Kidney (tissue), 13 donors: ENCODE measurements at regions not wholly inside any gene's neighbourhood (a gene's known extent, or its start where the extent isn't known, plus 50 kb on each side); places are given as distances from the start of the nearest gene placed in this dataset.

ENCODE experiments used
- DNase-seq, 5 donors: peaks; one replicate each; pipeline ENCODE4 v3.0.0-alpha.2; 2013 to 2020
- FAIRE-seq: peaks from 2 replicates; lab custom pipeline; 2012; peaks lifted over from hg19 to GRCh38; lab: Jason Lieb, UNC
- H3K27ac ChIP-seq, 2 donors: one replicate each; pipeline ENCODE4 v1.7.0; 2013; ENCODE audit warnings: low read depth in 2 of 2, low read length in 2 of 2, inconsistent platforms in 1 of 2
- H3K27me3 ChIP-seq: one replicate; pipeline ENCODE4 v1.7.1; 2013; ENCODE audit warnings: low read length, inconsistent platforms; ENCODE audit not compliant: control insufficient read depth, insufficient read depth
- H3K36me3 ChIP-seq, 3 donors: one replicate each; pipeline versions ENCODE4 v1.7.0 to v1.7.1; 2013; ENCODE audit warnings: low read length in 3 of 3, control low read depth in 1 of 3, inconsistent platforms in 1 of 3; ENCODE audit not compliant: insufficient read depth in 3 of 3, control insufficient read depth in 2 of 3
- H3K4me1 ChIP-seq, 3 donors: one replicate each; pipeline versions ENCODE4 v1.7.0 to v1.7.1; 2013; ENCODE audit warnings: low read length in 3 of 3, inconsistent platforms in 1 of 3, low read depth in 1 of 3; ENCODE audit not compliant: control insufficient read depth in 2 of 3, insufficient read depth in 2 of 3
- H3K4me3 ChIP-seq, 3 donors: one replicate each; pipeline versions ENCODE4 v1.7.0 to v1.8.1; 2013; ENCODE audit warnings: low read length in 3 of 3, control low read depth in 1 of 3, inconsistent platforms in 1 of 3
- H3K9ac ChIP-seq, 3 donors: one replicate each; pipeline versions ENCODE4 v1.7.0 to v1.7.1; 2013; ENCODE audit warnings: low read length in 3 of 3, control low read depth in 1 of 3, inconsistent platforms in 1 of 3
- H3K9me3 ChIP-seq, 3 donors: one replicate each; pipeline versions ENCODE4 v1.7.0 to v1.7.1; 2013; ENCODE audit warnings: low read length in 3 of 3, control low read depth in 1 of 3, inconsistent platforms in 1 of 3; ENCODE audit not compliant: control insufficient read depth in 2 of 3, insufficient read depth in 1 of 3
- intact Hi-C: fragments of 100-400 bp; cut with DNase I; formaldehyde crosslinking; loops from one replicate; pipeline ENCODE4 v1.11.1; 2022
- TF ChIP-seq, protein P1 (sequence below): IDR thresholded peaks from 3 replicates; pipeline ENCODE4 v1.5.1; 2012; ENCODE audit warnings: mild to moderate bottlenecking, moderate library complexity, borderline replicate concordance; ENCODE audit not compliant: insufficient read depth; ENCODE audit errors: extremely low read depth
- donor health status: control.
- donor health status: control.
- donor health status: control.
- donor health status: control.
- donor health status: control.
- donor health status: DM: yes; HTN: yes; CAD: no.
- donor health status: Normal renal cell carcinoma (clear cell type).

DNA sequence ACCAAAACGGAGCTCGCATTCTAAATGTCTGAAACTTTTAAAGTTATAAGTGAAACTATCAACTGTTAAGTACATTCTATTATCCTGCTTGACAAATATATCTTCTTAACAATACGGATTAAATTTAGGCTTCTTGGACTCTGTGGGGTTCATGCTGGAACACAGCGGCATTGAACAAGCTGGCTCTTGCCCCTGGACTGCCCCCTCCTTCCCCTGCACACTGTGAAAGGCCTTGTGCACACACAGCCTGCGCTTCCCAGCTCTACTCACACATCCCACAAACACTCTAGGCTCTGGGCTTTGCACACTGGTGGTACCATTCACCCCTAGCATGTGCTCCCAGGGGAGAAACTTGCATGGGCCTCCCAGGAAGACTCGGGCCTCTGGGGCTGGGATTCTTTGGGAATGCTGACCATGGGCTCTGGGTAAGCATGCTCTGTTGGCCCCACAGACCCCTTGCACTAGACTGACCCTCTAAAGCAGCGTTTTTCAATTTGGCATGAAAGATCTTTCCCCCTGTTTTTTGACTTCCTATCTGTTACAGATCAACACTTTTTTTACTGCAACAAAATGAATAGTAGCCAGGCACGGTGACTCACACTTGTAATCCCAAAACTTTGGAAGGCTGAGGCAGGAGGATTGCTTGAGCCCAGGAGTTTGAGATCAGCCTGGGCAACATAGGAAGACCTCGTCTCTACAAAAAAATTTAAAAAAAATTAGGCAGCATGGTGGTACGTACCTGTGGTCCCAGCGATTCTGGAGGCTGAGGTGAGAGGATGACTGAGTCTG is 96.2 kb upstream of the CPM start:
- H3K4me3 ChIP-seq: no peak overlapping the region
- FAIRE-seq (no peak), DNase-seq (no peak)
- TF ChIP-seq, protein P1, sequence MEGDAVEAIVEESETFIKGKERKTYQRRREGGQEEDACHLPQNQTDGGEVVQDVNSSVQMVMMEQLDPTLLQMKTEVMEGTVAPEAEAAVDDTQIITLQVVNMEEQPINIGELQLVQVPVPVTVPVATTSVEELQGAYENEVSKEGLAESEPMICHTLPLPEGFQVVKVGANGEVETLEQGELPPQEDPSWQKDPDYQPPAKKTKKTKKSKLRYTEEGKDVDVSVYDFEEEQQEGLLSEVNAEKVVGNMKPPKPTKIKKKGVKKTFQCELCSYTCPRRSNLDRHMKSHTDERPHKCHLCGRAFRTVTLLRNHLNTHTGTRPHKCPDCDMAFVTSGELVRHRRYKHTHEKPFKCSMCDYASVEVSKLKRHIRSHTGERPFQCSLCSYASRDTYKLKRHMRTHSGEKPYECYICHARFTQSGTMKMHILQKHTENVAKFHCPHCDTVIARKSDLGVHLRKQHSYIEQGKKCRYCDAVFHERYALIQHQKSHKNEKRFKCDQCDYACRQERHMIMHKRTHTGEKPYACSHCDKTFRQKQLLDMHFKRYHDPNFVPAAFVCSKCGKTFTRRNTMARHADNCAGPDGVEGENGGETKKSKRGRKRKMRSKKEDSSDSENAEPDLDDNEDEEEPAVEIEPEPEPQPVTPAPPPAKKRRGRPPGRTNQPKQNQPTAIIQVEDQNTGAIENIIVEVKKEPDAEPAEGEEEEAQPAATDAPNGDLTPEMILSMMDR: no peak
- H3K4me1 ChIP-seq: peaks cover 0 to 7% (median 0%) of the 10 kb centered on the region in 3 donors
- no peaks in the 10 kb centered on the region for H3K36me3 ChIP-seq
- no peak overlapping the region for H3K9ac ChIP-seq
- H3K9me3 ChIP-seq: no peaks in the 10 kb centered on the region
- no peaks in the 10 kb centered on the region for H3K27me3 ChIP-seq
- intact Hi-C loops: no loop called here
- no peak overlapping the region for H3K27ac ChIP-seq

DNA sequence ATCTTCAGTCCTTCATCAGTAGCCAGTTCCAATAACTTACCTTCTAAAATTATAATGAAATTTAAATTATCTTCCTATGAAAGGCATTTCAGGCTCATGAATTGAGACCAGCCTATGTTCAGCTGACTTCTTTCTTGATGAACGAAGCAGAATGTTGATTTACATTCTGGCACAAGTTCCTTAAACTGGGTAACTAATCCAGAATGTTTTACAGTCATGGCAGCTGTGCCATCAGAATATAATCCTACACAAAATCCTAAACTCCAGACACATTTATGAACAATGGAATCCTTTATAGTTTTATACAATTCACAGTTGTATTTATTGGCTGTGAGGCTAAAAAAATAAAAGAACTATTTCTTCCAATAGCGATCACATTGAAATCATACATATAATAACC is 97.3 kb upstream of the CPM start:
- H3K4me3 ChIP-seq: no peak overlapping the region
- peaks cover 0 to 3% (median 0%) of the 10 kb centered on the region in 3 donors for H3K4me1 ChIP-seq
- H3K9me3 ChIP-seq: no peaks in the 10 kb centered on the region
- H3K9ac ChIP-seq: no peak overlapping the region
- no peaks in the 10 kb centered on the region for H3K36me3 ChIP-seq
- FAIRE-seq (no peak), DNase-seq (no peak)
- TF ChIP-seq, protein P1: no peak
- H3K27me3 ChIP-seq: no peaks in the 10 kb centered on the region
- intact Hi-C loops: no loop called here
- no peak overlapping the region for H3K27ac ChIP-seq

DNA sequence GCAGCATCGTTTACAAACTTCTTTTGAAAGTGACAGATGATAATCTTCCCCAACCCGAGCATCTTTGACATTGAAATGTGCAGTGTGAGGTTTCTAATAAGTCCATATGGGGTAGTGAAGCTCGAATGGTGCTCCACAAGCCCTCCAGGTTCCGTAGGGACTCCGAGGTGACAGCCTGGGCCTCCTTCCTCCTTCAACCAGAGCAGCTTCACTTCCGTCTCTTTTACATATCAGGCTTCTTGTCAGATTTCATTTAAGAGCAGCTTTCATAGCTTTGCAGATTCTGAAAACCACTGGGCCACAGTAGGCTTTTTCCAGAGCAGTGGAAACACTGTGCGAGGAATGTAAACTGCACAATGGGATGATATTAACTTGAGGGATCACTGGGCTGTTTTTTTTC is 103.6 kb upstream of the CPM start:
- Histone ChIP-seq H3K9ac (peak overlapping the region in 1 of 3 donors; percentile 42), H3K4me1 (peaks cover 0 to 13% (median 12%) of the 10 kb centered on the region in 3 donors), H3K27ac (peak overlapping the region; percentile 69), H3K36me3 (no peaks in the 10 kb centered on the region), H3K9me3 (no peaks in the 10 kb centered on the region), H3K4me3 (no peak overlapping the region), H3K27me3 (no peaks in the 10 kb centered on the region)
- FAIRE-seq: no peak
- TF ChIP-seq, protein P1: no peak
- intact Hi-C loops: no loop called here
- no peak for DNase-seq
